HG02943 (cell line): ENCODE measurements at regions not wholly inside any gene's neighbourhood (a gene's known extent, or its start where the extent isn't known, plus 50 kb on each side); places are given as distances from the start of the nearest gene placed in this dataset.
A peak's percentile ranks its signal among the peaks of the same experiment; 100 is the strongest.
"Not testable (repeated sequence)": the region's sequence is repeated elsewhere in the genome, so short reads cannot be mapped to it uniquely, and the experiment has no call there.

ENCODE experiments used
- ATAC-seq: cut with Tn5 transposase; IDR thresholded peaks from one replicate; pipeline ENCODE4 v1.9.1; 2021; ENCODE audit warnings: mild to moderate bottlenecking, low read depth, moderate library complexity; ENCODE audit not compliant: unreplicated experiment

DNA sequence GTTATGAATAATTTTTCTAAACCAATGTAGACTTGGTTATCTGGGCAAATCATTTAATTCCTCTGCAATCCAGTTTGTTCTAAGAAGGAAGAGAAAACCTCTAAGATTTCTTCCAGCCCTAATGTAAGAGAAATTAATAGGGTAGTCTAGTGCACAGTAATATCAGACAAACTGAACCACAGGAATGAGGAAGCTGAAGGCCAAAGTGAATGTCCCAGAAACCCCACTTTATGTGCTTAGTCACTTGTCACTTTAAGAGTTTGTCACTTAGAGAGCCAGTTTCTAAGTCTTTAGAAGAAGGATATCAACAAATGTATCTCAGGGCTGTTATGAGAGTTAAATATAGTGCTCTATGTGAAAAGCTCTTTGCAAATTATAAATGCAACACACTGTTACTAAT lies 750.6 kb downstream of the DIAPH3 start:
- peak; percentile 62 for ATAC-seq

DNA sequence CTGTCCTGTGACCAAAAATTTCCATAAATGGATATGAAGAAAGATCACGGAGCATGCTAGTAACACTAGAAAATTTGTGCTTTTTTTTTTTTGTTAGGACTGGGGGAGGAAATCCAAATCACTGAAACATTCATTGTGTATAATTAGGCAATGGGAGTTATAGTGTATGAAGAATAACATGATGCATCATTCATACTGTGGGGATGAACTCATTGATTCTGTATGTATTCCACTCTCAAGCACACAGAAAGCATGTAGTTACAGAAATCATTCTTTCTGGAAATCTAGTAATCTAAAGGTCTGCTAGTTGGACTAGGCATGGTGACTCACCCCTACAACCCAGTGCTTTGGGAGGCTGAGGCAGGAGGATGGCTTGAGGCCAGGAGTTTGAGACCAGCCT lies 749.7 kb downstream of the DIAPH3 start:
- ATAC-seq, result no peak

GRCh38 chr13:59415498-59415897 lies 748.2 kb downstream of the DIAPH3 start:
- ATAC-seq, result no peak

GRCh38 chr13:59416561-59416960 lies 747.2 kb downstream of the DIAPH3 start:
- no peak for ATAC-seq

GRCh38 chr13:59422646-59423045 lies 741.1 kb downstream of the DIAPH3 start:
- no peak for ATAC-seq

DNA sequence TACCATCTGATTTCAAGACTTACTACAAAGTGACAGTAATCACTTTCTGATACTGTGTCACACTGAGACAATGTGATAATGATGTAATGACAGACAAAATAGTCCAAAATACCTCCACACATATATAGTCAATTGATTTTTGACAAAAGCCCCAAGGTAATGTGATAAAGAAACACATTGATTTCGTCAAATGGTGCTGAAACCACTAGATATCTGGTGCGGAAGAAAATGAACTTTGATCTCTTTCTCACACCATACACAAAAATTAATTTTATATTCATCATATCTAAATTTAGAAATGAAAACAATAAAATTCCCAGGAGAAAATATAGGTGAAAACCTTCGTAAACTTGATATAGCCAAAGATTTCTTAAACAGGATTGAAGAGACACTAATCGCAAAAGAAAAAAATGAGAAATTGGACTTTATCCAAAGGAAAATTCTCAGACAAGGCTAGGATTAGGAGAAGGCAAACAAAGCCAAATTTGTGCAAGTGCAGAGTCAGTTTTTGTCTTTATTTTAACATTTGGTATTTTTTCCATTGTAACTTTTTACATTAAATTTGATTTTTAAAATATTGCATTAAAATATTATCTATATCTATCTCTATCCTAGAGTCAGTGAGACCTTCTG lies 739.9 kb downstream of the DIAPH3 start:
- ATAC-seq, result no peak

GRCh38 chr13:59424661-59425060 lies 739.1 kb downstream of the DIAPH3 start:
- no peak for ATAC-seq

GRCh38 chr13:59425211-59425741 lies 738.5 kb downstream of the DIAPH3 start:
- ATAC-seq, result no peak

- no peak for ATAC-seq
Measured at GRCh38 chr13:59435024-59435423, 728.7 kb downstream of the DIAPH3 start.

DNA sequence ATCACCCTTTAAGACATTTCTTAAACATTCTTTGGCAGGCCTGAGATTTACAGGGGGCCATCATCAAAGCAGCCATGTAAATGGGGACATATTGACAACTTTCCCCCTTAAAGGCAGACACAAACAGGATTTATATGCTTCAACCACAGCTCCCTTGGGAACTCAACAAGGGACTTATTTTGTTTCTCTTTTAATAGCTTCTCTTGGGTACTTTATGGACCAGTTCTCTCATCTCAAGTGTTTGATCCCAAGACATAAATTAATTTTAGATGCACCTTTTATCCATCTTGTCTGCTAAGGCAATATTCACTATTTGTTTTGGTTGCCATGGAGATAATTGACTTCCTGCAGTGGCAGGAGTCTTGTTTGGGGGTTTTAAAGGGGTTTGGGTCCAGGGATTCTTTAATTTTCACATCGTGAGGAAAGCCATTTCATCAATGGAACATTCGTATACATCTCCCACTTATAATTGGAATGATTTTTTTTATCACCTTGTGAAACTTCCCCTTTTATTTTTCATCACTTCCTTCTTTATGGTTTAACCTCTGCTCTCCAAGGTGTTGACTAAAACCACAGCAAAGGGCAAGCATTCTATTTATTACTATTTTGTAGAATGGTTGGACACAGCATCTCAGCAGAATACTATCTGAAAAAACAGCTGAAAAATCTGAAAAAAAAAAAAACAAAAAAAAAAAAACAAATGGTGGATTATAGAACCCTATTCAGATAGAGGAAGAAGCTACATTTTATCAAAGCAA lies 726.0 kb downstream of the DIAPH3 start:
- no peak for ATAC-seq

GRCh38 chr13:59439776-59440428 lies 723.8 kb downstream of the DIAPH3 start:
- ATAC-seq, result no peak

- not testable (repeated sequence) for ATAC-seq
Measured at GRCh38 chr13:59441068-59441467, 722.7 kb downstream of the DIAPH3 start.

DNA sequence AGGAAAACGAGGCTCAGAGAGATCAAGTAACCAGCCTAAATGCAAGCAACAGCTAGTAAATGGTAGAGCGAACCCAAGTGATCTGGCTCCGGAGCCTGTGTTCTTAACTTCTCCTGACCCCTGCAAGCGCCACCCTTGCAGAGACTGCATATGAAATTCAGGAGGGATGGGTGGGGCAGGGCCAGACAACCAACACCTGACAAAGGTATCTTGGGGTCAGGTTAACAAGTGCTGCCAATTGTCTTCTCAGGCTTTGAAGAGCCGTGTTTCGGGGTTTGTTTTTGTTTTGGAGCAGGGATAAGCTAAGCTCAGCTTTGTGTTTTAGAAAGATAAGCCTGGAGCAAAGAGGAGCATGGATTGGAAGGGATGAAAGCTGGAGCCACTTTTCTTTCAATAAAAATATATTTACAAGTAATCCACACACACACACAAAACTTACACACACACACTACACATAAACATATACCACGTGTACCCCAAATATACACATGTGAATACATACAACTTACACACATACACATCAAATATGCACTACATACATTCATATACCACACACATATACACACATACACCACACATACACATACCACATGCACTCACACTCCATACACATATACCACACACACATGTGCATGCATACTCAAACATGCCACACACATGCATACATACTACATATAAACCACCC lies 722.0 kb downstream of the DIAPH3 start:
- no peak for ATAC-seq

DNA sequence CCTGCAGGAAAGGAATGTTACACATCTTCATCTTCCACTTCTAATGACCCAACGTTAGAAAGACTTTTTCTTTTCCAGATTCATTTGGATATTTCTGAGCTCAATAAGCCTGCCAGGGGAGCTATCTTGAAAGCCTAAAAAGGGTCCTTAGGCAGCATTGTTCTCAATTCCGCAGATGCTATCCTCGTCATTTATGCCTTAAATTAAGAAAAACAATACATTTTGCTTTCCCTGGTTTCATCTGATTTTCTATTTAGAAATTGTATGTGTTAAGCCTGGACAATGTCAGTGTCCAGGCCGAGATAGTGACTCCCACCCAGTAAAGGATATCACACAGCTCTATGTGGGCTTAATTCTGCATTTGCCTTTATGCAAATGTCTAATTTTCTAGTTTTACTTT lies 721.3 kb downstream of the DIAPH3 start:
- ATAC-seq, result no peak

DNA sequence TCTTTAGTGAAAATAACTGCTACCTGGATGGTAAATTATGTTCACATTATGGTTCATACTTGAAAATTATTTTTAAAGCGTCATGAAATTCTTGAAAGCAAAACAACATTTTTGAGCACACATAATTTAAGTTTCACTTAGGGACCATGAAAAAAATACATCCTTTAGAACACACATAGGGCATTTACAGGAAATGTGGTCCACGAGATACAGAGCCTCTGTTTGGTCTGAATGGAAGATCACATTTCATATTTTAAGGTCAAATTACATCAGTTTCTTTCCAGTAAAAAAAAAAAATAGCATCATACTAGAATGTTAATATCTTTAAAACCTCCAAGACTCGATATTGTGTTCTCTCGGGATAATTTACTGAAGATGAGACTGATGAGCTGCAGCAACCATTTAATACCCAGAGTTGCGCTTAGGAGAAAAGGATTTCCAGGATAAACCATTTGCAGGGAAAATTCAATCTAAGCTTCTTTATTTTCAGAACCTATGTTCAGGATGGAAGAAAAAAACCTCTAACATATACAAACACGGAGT lies 720.7 kb downstream of the DIAPH3 start:
- no peak for ATAC-seq

GRCh38 chr13:59444210-59444857 lies 719.4 kb downstream of the DIAPH3 start:
- ATAC-seq, result no peak

DNA sequence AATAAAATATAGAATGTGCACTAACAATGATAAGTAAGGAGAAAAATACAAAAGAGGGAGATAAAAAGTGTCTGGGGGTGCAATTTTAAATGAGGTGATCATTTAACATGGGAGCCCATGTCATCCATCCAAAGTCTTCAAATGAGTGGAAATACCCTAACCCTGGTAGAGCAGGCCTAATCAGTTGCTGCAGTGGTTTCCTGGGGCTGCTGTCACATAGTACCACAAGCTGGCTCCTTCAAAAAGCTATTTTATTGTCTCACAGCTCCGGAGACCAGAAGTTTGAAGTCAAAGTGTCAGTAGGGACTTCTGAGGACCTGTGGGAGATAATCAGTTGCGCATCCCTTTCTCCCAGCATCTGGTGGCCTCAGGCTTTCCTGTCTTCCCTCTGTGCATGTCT lies 717.9 kb downstream of the DIAPH3 start:
- ATAC-seq, result no peak

- no peak for ATAC-seq
Measured at GRCh38 chr13:59446391-59446790, 717.3 kb downstream of the DIAPH3 start.

DNA sequence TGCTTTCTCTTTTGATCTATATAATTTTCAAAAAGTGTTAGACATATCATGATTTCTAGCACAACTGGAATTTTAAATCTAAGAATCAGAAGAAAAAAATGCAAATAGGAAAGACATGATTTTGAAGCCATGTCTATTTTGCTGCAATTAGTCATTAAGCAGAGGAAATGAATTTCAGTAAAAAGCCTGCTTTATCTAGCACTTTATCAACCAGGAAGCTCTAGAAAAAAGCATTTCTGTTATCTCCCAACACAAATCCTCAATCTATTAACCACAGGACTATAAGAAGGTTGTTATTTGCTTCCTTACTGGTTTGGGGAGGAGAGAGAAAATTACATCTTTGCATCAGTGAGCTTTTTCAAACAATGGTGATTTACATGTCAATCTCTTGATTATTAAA lies 716.7 kb downstream of the DIAPH3 start:
- ATAC-seq, result no peak
